Neural progenitor cell (in vitro differentiated cells): ENCODE measurements at regions not wholly inside any gene's neighbourhood (a gene's known extent, or its start where the extent isn't known, plus 50 kb on each side); places are given as distances from the start of the nearest gene placed in this dataset.

ENCODE experiments used
- CTCF ChIP-seq: fragments of 200-600 bp; sonication (generic); IDR thresholded peaks from 2 replicates; pipeline ENCODE4 v1.5.1; 2017; ENCODE audit warnings: antibody characterized with exemption, mild to moderate bottlenecking
- EZH2 ChIP-seq: fragments of 200-600 bp; sonication (generic); IDR thresholded peaks from 2 replicates; pipeline ENCODE4 v1.6.1; 2017; ENCODE audit warnings: antibody characterized with exemption, mild to moderate bottlenecking, moderate library complexity
- EZH2phosphoT487 ChIP-seq: fragments of 200-600 bp; sonication (generic); IDR thresholded peaks from 2 replicates; pipeline ENCODE4 v1.6.1; 2017; ENCODE audit warnings: antibody characterized with exemption

DNA sequence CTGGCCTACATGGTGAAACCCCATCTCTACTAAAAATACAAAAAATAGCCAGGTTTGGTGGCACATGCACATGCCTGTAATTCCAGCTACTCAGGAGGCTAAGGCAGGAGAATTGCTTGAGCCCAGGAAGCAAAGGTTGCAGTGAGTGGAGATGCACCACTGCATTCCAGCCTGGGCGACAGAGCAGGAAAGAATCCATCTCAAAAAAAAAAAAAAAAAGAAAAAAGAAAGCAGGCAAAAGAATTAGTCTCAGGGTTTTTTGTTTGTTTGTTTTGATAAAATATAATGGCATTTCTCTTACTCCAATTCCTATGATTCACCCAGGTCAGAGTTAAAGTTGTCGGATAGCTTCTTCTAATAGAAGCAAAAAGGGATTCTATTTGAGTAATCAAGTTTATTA is 67.0 kb upstream of the ATG10 start:
- TF ChIP-seq EZH2 (no peak), CTCF (no peak), EZH2phosphoT487 (no peak)
